GM12875 (cell line): ENCODE measurements at regions not wholly inside any gene's neighbourhood (a gene's known extent, or its start where the extent isn't known, plus 50 kb on each side); places are given as distances from the start of the nearest gene placed in this dataset.
"Not testable (repeated sequence)": the region's sequence is repeated elsewhere in the genome, so short reads cannot be mapped to it uniquely, and the experiment has no call there.

Experiments used
- H3K4me3 ChIP-seq: one replicate; pipeline ENCODE4 v1.5.1; 2011; ENCODE audit warnings: low read depth, low read length, control low read depth
- CTCF ChIP-seq: IDR thresholded peaks from 2 replicates; pipeline ENCODE4 v1.5.1; 2011; ENCODE audit warnings: low read depth, mild to moderate bottlenecking, control low read depth, inconsistent platforms, low read length, moderate library complexity, borderline replicate concordance; ENCODE audit not compliant: insufficient read depth

GRCh38 chr2:77721593-77721992 is 199.4 kb upstream of the LRRTM4 start:
- no peak overlapping the region for H3K4me3 ChIP-seq
- TF ChIP-seq CTCF: no peak

DNA sequence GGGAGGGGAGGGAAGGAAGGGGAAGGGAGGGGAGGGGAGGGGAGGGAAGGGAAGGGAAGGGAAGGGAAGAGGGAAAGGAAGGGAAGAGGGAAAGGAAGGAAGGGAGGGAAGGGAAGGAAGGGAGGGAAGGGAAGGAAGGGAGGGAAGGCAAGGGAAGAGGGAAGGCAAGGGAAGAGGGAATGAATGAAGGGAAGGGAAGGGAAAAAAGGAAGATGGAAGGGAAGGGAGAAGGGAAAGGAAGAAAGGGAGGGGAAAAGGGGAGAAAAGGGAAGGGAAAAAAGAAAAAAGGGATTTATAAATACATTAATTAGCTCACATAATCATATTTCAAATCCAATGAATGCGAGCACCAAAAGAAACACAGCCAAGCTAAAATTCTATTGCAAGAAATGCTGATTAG is 202.9 kb upstream of the LRRTM4 start:
- no peak overlapping the region for H3K4me3 ChIP-seq
- TF ChIP-seq CTCF: no peak

- not testable (repeated sequence) for H3K4me3 ChIP-seq
Measured at GRCh38 chr2:77734662-77735340, 212.6 kb upstream of the LRRTM4 start.

GRCh38 chr2:77737236-77737635 is 215.1 kb upstream of the LRRTM4 start:
- no peak for TF ChIP-seq CTCF
- no peak overlapping the region for H3K4me3 ChIP-seq

- no peak for TF ChIP-seq CTCF
Measured at GRCh38 chr2:77746780-77747179, 224.6 kb upstream of the LRRTM4 start.

DNA sequence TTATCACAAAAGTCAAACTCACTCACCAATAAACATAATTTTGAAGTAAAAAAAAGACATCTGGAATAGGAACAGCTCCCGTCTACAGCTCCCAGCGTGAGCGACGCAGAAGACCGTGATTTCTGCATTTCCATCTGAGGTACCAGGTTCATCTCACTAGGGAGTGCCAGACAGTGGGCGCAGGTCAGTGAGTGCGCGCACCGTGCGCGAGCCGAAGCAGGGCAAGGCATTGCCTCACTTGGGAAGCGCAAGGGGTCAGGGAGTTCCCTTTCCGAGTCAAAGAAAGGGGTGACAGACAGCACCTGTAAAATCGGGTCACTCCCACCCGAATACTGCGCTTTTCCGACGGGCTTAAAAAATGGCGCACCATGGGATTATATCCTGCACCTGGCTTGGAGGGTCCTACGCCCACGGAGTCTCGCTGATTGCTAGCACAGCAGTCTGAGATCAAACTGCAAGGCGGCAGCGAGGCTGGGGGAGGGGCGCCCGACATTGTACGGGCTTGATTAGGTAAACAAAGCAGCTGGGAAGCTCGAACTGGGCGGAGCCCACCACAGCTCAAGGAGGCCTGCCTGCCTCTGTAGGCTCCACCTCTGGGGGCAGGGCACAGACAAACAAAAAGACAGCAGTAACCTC is 231.7 kb upstream of the LRRTM4 start:
- H3K4me3 ChIP-seq: not testable (repeated sequence)

More at GRCh38 chr2:77746780-77747179, 224.6 kb upstream of the LRRTM4 start:
- no peak overlapping the region for H3K4me3 ChIP-seq

DNA sequence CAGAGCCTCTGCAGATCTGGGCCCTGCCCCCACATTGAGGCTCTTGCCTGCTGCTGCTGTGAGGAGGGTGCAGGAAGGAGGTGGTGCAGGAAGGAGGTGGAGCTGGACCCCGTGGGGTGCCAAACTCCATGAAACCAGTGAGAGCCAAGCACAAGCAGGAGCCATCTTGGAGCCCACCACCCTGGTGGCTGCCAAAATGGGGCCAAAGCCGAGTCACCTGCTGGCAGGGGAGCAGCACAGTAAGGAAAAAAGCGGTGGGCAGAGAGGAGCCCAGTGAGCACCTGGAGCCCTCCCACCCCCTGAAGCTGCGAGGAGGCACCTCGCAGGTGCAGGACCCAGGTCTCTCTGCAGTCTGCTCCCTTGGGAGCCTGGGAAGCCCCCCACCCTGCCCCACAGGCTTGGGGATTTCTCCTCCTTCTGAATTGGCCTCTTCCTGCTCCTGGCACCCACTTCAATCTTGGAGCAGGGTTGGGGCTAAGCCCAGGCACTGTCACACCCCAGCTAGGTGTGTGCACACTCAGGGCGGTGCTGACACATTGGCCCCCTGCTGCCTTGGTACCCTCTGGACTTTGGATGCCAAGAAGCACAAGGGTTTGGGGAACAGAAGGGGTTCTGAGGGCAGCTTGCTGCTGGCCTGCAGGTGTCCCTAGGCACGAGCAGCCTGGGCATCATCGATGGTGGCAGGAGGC is 245.4 kb upstream of the LRRTM4 start:
- no peak for TF ChIP-seq CTCF
- no peak overlapping the region for H3K4me3 ChIP-seq

GRCh38 chr2:77768508-77768907 is 246.3 kb upstream of the LRRTM4 start:
- no peak overlapping the region for H3K4me3 ChIP-seq
- TF ChIP-seq CTCF: no peak
